ENCODE measurements at regions not wholly inside any gene's neighbourhood (a gene's known extent, or its start where the extent isn't known, plus 50 kb on each side); places are given as distances from the start of the nearest gene placed in this dataset.

DNA sequence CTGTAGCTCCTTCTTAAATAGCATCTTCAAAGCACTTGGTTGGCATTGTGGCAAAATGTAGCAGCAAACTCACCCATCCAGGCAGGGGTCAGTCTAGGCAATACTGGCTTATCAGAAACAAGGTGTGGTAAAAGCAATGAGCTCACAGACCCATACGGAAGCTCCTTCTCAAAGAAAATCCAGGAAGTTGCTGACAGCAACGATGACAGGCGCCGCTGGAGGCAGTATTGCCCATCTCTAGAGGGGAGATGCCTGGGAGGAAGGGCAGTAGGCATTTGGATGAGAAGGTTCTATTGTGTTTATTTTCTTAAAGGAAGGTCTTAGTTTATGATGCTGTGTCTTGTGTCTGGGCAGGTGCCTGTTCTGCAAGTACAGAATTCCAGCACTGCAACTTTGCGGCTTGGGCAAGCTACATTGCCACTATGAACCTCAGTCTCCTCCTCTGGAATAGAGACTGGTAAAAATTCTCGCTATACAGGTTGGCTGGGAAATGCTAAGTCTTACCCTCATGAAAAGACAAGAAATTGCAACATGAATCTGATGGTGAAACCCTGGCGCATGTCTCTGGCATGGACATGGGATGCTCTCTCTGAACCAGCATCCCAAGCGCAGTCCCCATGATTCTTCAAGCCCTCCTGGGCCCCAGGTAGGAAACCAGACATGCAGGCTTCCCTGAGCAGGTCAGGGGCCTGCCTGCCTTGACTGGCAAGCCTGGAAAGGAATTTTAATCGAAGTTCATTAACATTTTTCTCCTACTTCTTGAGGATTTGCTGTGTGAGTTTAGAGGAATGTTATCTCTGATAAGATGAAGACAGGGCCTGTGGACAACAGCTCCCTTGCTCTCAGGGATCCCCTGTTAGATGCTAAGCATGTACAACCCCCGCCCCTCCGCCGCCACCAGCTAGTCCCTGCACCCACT, 156.0 kb downstream of the TFCP2L1 start:
- DNase-seq (ENCODE audit: low spot score): no peak

DNA sequence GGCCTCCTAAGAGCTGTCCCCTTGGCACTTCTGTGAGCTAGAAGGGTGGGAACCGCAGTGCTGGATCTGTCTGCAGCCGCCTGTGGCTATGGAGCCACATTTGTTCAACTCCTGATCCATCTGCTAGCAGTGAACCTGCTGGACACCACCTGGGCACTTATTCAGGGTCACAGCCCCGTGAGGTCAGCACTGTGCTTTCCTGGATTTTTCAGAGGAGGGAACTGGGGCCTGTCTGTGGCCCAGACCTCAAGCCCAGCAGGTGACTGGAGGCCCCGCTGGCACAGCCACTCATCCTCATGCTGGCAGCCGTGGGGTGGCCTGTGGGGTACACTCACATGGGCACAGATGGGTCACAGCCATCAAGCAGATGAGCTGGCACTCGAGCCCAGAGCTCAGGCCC, 155.3 kb downstream of the TFCP2L1 start:
- Histone ChIP-seq H3K27ac (no peak overlapping the region), H3K4me3 (no peak overlapping the region)
- DNase-seq (ENCODE audit: low spot score): no peak
- TF ChIP-seq, protein P1, sequence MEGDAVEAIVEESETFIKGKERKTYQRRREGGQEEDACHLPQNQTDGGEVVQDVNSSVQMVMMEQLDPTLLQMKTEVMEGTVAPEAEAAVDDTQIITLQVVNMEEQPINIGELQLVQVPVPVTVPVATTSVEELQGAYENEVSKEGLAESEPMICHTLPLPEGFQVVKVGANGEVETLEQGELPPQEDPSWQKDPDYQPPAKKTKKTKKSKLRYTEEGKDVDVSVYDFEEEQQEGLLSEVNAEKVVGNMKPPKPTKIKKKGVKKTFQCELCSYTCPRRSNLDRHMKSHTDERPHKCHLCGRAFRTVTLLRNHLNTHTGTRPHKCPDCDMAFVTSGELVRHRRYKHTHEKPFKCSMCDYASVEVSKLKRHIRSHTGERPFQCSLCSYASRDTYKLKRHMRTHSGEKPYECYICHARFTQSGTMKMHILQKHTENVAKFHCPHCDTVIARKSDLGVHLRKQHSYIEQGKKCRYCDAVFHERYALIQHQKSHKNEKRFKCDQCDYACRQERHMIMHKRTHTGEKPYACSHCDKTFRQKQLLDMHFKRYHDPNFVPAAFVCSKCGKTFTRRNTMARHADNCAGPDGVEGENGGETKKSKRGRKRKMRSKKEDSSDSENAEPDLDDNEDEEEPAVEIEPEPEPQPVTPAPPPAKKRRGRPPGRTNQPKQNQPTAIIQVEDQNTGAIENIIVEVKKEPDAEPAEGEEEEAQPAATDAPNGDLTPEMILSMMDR (IDR thresholded peaks at IDR 0.05): no peak

More for the DNA sequence above, 156.0 kb downstream of the TFCP2L1 start:
- Histone ChIP-seq H3K4me3 (no peak overlapping the region), H3K27ac (no peak overlapping the region)
- TF ChIP-seq, protein P1 (IDR thresholded peaks at IDR 0.05): no peak

DNA sequence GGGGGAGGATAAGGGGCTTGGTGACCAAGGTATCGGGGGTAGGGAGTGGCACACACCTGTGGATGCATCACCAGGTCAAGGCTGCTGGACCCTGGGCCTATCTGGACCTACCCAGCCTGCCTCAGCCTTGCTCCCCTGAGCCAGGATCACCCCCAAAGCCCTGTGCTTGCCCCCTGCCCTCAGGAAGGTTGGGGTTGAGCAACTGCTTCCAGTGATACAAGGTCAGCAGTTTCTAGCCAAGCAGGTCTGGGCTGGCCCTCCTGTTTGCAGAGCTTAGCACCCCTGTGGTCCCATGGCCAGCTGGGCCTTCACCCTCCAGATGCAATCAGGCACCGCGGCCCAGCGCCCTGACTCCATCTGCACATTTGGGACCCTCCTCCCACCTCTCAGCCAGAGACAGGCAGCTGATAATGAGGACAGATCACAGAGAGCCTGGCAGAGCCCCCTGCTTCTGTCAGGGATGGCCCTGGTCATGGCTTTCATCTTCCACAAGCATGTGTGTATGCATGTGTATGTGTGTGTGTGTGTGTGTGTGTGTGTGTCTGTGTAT, 154.6 kb downstream of the TFCP2L1 start:
- TF ChIP-seq, protein P1 (IDR thresholded peaks at IDR 0.05): no peak
- Histone ChIP-seq H3K4me3 (no peak overlapping the region), H3K27ac (no peak overlapping the region)
- no peak for DNase-seq (ENCODE audit: low spot score)

DNA sequence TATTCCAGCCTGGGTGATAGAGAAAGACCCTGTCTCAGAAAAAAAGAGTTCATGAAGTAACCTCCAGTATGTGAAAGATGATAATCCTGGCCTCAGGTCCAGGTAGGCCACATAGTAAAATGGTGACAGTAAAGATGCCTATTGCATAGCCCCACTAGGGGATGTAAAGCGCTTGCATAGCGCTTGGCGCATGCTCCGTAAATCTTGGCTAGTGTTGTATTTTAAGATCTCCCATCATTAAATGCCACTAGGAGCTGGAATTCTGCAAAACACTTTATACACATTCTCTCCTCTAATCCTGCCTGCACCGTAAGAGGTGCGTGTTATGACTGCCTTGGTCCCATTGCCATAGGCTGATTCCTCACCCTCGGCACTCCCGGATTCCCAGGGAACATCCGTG, 153.6 kb downstream of the TFCP2L1 start:
- Histone ChIP-seq H3K4me3 (no peak overlapping the region), H3K27ac (no peak overlapping the region)
- TF ChIP-seq, protein P1 (IDR thresholded peaks at IDR 0.05): no peak
- no peak for DNase-seq (ENCODE audit: low spot score)

DNA sequence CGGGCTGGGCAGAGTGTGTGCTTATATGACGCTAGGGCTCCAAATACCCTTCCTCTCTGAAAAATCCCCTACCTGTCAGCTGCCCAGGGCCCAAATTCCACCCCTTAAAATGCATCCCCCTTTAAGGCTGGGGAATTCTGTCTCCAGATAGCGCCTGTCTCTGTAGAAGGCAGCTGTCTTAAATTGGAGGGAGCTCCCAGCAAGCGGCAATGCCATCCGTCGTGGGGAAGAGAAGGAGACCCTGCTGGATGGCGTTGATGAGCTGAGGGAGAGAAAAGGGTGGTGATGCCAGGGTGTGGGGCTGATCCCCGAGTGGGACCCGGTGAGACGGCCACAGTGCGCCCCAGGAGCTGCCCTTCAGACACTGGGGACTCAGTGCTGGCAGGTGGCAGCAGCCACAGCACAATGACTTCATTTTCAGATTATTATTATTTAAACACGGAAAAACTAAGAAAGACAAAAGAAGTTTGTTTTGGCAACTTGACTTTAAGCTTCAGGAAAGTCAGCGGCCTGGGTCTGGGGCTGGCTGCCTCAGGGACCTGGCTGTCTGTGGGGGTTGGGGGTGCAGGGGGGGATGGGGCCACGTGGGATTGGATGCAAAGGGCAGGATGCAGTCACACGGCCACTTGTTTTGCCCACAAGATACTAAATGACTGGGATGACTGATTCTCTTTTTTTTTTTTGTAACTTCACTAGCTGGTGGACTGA, 152.8 kb downstream of the TFCP2L1 start:
- TF ChIP-seq, protein P1 (IDR thresholded peaks at IDR 0.05): no peak
- DNase-seq (ENCODE audit: low spot score): no peak
- Histone ChIP-seq H3K27ac (no peak overlapping the region), H3K4me3 (no peak overlapping the region)

DNA sequence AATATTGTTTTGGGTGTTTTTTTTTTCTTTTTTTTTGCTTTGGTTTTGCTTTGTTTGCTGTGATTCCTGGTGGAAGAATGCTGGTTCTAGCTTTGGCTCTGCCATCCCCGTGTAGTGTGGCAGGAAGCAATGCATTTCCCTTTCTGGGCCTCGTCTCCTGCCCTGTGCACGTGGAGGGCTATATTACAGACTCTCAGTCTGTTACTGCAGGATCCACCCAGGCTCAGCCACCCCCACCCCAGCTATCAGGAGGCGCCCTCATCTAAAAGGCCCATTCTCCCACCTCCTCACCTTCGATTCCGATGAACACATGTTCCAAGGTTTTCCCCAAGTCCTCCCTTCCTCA, 152.3 kb downstream of the TFCP2L1 start:
- TF ChIP-seq, protein P1 (IDR thresholded peaks at IDR 0.05): no peak
- no peak for DNase-seq (ENCODE audit: low spot score)
- no peak overlapping the region for H3K4me3 ChIP-seq
- no peak overlapping the region for H3K27ac ChIP-seq

Data from coronary artery (tissue), 2 donors.